Chondrocyte (in vitro differentiated cells): ENCODE measurements at regions not wholly inside any gene's neighbourhood (a gene's known extent, or its start where the extent isn't known, plus 50 kb on each side); places are given as distances from the start of the nearest gene placed in this dataset.

ENCODE experiments used
- DNase-seq: peaks from one replicate; pipeline ENCODE4 v3.0.0; 2021; ENCODE audit warnings: mixed read lengths, low spot score
- H3K27ac Mint-ChIP-seq: one replicate; pipeline ENCODE4 v1.8.0; 2021; ENCODE audit warnings: mild to moderate bottlenecking, moderate library complexity, mixed read lengths; ENCODE audit not compliant: unreplicated experiment
- H3K27me3 Mint-ChIP-seq: 2 replicates; pipeline ENCODE4 v1.8.0; 2021; ENCODE audit warnings: low read depth, mixed read lengths
- H3K36me3 Mint-ChIP-seq: 2 replicates; pipeline ENCODE4 v1.8.0; 2021; ENCODE audit warnings: low read depth, mixed read lengths
- H3K4me1 Mint-ChIP-seq: 2 replicates; pipeline ENCODE4 v1.8.0; 2021; ENCODE audit warnings: low read depth, mild to moderate bottlenecking, mixed read lengths
- H3K4me3 Mint-ChIP-seq: one replicate; pipeline ENCODE4 v1.8.0; 2021; ENCODE audit warnings: mild to moderate bottlenecking, moderate library complexity, mixed read lengths; ENCODE audit not compliant: unreplicated experiment
- H3K9me3 Mint-ChIP-seq: 2 replicates; pipeline ENCODE4 v1.8.0; 2021; ENCODE audit warnings: low read depth, mixed read lengths
- TF ChIP-seq, protein P1 (sequence below): fragments of 200-600 bp; sonication (generic); IDR thresholded peaks from 2 replicates; pipeline ENCODE4 v1.5.0; 2021; ENCODE audit warnings: antibody characterized with exemption, mild to moderate bottlenecking, moderate library complexity

DNA sequence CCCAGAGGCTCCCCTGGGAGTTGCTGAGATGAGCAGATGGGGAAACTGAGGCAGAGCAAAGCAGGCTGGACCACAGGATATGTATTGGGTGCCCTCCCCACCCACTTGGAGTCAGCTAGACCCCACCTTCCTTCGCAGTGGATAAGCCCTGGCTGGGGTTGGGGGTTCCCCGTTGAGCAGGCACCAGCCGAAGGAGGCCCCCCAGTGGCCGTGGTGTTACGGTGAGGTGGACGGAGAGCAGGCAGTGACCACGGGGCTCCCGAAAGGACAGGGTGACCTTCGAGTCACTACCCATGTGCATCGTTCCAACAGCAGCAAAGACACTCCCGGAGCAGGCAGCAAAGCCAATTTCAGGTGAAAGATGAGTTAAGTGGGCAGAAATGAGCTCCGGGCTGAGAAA, 62.4 kb upstream of the ADGRE5 start:
- no peak for DNase-seq
- Mint-ChIP-seq H3K9me3 (peaks cover 9% of the 10 kb centered on the region), H3K27ac (no peak overlapping the region), H3K4me3 (no peak overlapping the region), H3K36me3 (peaks cover 4% of the 10 kb centered on the region), H3K4me1 (no peaks in the 10 kb centered on the region), H3K27me3 (peaks cover 2% of the 10 kb centered on the region)
- TF ChIP-seq, protein P1, sequence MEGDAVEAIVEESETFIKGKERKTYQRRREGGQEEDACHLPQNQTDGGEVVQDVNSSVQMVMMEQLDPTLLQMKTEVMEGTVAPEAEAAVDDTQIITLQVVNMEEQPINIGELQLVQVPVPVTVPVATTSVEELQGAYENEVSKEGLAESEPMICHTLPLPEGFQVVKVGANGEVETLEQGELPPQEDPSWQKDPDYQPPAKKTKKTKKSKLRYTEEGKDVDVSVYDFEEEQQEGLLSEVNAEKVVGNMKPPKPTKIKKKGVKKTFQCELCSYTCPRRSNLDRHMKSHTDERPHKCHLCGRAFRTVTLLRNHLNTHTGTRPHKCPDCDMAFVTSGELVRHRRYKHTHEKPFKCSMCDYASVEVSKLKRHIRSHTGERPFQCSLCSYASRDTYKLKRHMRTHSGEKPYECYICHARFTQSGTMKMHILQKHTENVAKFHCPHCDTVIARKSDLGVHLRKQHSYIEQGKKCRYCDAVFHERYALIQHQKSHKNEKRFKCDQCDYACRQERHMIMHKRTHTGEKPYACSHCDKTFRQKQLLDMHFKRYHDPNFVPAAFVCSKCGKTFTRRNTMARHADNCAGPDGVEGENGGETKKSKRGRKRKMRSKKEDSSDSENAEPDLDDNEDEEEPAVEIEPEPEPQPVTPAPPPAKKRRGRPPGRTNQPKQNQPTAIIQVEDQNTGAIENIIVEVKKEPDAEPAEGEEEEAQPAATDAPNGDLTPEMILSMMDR, result peak; percentile 51

DNA sequence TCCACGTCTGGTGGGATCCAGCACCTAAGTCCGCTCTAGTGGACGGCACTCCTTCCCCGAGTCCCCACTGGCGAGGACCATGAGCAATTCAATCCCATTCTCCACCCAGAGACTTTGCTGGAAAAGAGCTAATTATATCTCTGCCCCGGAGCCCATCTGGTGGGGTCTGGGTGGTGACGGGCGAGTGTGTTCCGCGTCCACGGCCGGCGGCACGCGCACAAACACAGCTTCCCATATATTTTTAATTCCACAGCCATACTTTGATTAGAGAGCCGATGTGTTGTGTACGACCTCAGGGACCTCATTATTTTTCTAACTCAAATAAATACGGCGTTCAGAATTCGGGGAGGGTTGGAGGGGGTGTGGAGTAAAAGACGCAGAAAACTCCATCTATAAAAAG, 64.1 kb upstream of the ADGRE5 start:
- DNase-seq, result no peak
- H3K4me1 Mint-ChIP-seq, result no peaks in the 10 kb centered on the region
- H3K9me3 Mint-ChIP-seq, result peaks cover 9% of the 10 kb centered on the region
- no peak overlapping the region for H3K4me3 Mint-ChIP-seq
- TF ChIP-seq, protein P1, result no peak
- peaks cover 4% of the 10 kb centered on the region for H3K36me3 Mint-ChIP-seq
- peaks cover 2% of the 10 kb centered on the region for H3K27me3 Mint-ChIP-seq
- no peak overlapping the region for H3K27ac Mint-ChIP-seq

DNA sequence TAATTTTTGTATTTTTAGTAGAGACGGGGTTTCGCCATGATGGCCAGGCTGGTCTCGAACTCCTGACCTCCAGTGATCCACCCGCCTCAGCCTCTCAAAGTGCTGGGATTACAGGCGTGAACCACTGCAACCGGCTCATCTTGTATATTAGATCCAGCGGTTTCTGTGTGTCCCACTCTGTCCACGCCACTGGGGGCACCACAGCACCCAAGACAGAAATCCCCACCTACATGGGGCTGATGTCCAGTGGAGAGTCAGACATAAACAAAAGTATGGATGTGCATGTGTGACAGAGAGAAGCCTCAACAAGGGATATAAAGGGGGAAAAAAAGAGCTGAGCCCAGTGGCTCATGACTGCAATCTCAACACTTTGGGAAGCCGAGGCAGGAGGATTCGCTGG, 65.8 kb upstream of the ADGRE5 start:
- Mint-ChIP-seq H3K36me3 (peaks cover 4% of the 10 kb centered on the region), H3K9me3 (peaks cover 8% of the 10 kb centered on the region), H3K27me3 (peaks cover 2% of the 10 kb centered on the region), H3K4me1 (no peaks in the 10 kb centered on the region), H3K27ac (no peak overlapping the region), H3K4me3 (no peak overlapping the region)
- DNase-seq, result no peak
- TF ChIP-seq, protein P1, result peak; percentile 47

DNA sequence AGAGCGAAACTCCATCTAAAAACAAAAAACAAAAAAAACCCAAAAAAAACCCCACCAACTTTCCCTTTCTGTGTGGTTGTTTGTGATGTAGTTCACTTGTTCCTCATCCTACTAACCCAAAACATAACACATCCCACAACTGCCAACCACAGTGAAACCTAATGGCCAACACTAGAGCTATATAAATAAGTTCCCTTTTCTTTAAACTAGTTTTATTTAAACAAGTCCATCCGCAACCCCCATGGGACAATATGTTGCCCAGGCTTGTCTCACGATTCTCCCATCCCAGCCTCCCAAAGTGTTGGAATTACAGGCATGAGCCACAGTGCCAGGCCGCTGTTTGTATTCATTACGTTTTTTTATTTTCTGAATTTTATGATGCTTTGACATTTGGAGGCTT, 71.2 kb upstream of the ADGRE5 start:
- peaks cover 5% of the 10 kb centered on the region for H3K9me3 Mint-ChIP-seq
- H3K27me3 Mint-ChIP-seq, result peaks cover 7% of the 10 kb centered on the region
- H3K4me3 Mint-ChIP-seq, result no peak overlapping the region
- TF ChIP-seq, protein P1, result no peak
- H3K36me3 Mint-ChIP-seq, result peaks cover 2% of the 10 kb centered on the region
- no peak overlapping the region for H3K27ac Mint-ChIP-seq
- no peak for DNase-seq
- peaks cover 3% of the 10 kb centered on the region for H3K4me1 Mint-ChIP-seq

DNA sequence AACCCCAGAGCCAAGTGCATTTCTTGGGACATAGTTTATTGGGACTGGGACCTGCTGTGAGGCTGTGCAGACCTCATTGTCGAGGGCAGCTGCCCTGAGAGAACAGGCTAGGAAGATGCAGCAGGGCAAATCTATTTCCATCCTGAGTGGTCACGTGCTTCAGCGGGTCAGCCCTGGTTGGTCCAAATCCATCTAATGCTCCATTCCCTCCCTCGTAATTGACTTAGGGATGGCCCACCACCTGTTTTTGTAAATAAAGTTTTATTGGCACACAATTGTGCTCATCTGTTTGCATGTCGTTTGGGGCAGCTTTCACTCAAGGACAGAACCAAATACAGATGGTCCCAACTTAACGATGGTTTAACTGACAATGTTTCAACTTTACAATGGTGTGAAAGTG, 75.5 kb upstream of the ADGRE5 start:
- H3K27me3 Mint-ChIP-seq, result peaks cover 4% of the 10 kb centered on the region
- no peaks in the 10 kb centered on the region for H3K36me3 Mint-ChIP-seq
- no peak overlapping the region for H3K27ac Mint-ChIP-seq
- H3K9me3 Mint-ChIP-seq, result peaks cover 5% of the 10 kb centered on the region
- peaks cover 3% of the 10 kb centered on the region for H3K4me1 Mint-ChIP-seq
- no peak for DNase-seq
- TF ChIP-seq, protein P1, result no peak
- no peak overlapping the region for H3K4me3 Mint-ChIP-seq
